ENCODE measurements at regions not wholly inside any gene's neighbourhood (a gene's known extent, or its start where the extent isn't known, plus 50 kb on each side); places are given as distances from the start of the nearest gene placed in this dataset.

DNA sequence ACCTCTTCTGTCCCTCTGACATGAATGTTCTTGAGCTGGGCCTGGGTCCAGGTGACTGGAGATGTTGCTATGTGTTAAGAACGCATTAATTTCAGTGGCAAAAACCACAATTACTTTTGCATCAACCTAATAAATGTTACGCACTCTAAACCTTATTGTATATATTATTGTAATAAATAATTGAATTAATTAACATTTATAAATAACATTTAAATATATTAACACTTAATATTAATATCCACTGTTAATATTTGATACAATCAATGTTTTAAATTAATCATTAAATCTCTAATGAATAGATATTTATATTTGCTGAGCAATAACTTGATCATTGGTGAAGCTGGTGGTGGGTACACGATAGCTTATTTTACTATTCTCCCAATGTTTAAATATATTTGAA is 97.4 kb downstream of the KCNF1 start:
- TF ChIP-seq, protein P1, sequence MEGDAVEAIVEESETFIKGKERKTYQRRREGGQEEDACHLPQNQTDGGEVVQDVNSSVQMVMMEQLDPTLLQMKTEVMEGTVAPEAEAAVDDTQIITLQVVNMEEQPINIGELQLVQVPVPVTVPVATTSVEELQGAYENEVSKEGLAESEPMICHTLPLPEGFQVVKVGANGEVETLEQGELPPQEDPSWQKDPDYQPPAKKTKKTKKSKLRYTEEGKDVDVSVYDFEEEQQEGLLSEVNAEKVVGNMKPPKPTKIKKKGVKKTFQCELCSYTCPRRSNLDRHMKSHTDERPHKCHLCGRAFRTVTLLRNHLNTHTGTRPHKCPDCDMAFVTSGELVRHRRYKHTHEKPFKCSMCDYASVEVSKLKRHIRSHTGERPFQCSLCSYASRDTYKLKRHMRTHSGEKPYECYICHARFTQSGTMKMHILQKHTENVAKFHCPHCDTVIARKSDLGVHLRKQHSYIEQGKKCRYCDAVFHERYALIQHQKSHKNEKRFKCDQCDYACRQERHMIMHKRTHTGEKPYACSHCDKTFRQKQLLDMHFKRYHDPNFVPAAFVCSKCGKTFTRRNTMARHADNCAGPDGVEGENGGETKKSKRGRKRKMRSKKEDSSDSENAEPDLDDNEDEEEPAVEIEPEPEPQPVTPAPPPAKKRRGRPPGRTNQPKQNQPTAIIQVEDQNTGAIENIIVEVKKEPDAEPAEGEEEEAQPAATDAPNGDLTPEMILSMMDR (IDR thresholded peaks at IDR 0.05) = no peak
- H3K27ac ChIP-seq = no peak overlapping the region
- ATAC-seq = no peak
- H3K36me3 ChIP-seq = no peaks in the 10 kb centered on the region
- H3K9me3 ChIP-seq = peaks cover 0 to 16% of the 10 kb centered on the region in 2 donors
- no peak overlapping the region for H3K4me3 ChIP-seq
- intact Hi-C loops (cut with DNase I) = no loop called here
- no peaks in the 10 kb centered on the region for H3K4me1 ChIP-seq
- peaks cover 0 to 9% of the 10 kb centered on the region in 2 donors for H3K27me3 ChIP-seq
- no peak for DNase-seq

DNA sequence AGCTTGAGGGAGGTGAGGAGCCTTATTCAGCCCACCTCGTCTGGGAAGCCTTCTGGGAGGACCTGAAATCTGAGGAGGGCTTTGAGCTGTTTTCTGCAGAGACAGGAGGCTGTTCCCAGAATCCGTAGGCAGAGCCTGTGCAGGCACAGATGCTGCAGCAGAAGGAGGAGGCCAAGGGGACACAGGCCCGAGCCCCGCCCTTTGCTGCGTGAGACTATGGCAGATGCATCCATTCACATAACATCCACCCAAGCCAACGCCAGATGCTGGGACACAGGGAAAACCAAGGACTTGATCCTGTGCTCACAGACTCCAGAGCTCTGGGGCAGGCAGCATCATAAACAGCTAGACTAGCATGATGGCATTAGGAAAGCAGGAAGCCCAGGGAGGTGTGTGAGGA is 98.2 kb downstream of the KCNF1 start:
- peaks cover 0 to 5% of the 10 kb centered on the region in 2 donors for H3K27me3 ChIP-seq
- TF ChIP-seq, protein P1 (IDR thresholded peaks at IDR 0.05) = no peak
- intact Hi-C loops (cut with DNase I) = no loop called here
- no peaks in the 10 kb centered on the region for H3K36me3 ChIP-seq
- no peak overlapping the region for H3K27ac ChIP-seq
- DNase-seq (no peak), ATAC-seq (no peak)
- no peak overlapping the region for H3K4me3 ChIP-seq
- peaks cover 0 to 16% of the 10 kb centered on the region in 2 donors for H3K9me3 ChIP-seq
- no peaks in the 10 kb centered on the region for H3K4me1 ChIP-seq

DNA sequence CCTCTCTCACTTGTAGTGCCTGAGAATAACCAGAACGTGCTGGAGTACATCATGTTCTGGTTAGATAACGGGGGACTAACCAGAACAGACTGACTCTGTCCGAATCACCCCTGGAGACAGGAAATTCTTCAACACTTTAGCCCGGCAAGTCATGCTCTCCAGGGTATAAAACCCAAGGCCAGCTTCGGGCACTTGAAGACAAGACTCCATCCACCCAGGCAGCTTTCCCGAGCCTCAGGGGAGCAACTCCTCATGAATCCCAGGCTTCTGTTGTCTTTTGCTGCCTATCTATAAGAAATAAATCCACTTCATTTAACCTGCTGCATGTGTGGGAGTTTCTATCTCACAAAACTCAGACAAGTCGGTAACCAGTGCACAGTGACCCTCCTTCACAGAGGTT is 99.6 kb downstream of the KCNF1 start:
- TF ChIP-seq, protein P1 (IDR thresholded peaks at IDR 0.05) = no peak
- Histone ChIP-seq H3K36me3 (no peaks in the 10 kb centered on the region), H3K27me3 (peaks cover 0 to 6% of the 10 kb centered on the region in 2 donors), H3K4me1 (no peaks in the 10 kb centered on the region), H3K27ac (no peak overlapping the region), H3K4me3 (no peak overlapping the region), H3K9me3 (peaks cover 0 to 16% of the 10 kb centered on the region in 2 donors)
- no peak for DNase-seq
- intact Hi-C loops (cut with DNase I) = no loop called here
- ATAC-seq = no peak

DNA sequence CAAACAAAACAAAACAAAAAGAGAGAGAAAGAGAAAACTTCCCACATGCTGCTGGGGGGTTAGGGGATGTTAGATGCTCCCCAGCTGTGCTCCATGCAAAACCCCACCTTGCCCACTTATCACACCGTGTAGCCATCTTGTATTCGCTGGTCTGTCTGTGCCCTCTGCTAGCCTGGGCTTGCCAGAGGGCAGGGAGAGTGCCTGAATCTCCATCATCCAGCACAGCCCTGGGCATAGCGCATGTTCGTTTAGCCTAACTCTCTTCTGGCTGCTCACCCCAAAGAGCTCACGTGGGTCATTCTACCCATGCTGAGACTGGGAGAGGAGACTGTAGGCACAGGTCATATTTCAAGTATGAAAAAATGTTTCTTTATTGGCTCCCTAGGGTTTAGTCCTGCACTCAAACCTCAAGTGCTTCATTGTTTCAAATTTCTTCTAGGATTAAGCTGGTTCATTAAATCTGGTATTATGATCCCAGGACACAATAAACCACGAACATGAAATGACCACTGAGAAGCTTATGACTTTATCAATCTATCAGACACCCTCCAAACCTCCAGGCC is 100.5 kb downstream of the KCNF1 start:
- Histone ChIP-seq H3K4me1 (no peaks in the 10 kb centered on the region), H3K27me3 (peaks cover 0 to 12% of the 10 kb centered on the region in 2 donors), H3K9me3 (peaks cover 0 to 16% of the 10 kb centered on the region in 2 donors), H3K27ac (no peak overlapping the region), H3K36me3 (no peaks in the 10 kb centered on the region), H3K4me3 (no peak overlapping the region)
- DNase-seq = no peak
- TF ChIP-seq, protein P1 (IDR thresholded peaks at IDR 0.05) = no peak
- intact Hi-C loops (cut with DNase I) = no loop called here
- no peak for ATAC-seq

DNA sequence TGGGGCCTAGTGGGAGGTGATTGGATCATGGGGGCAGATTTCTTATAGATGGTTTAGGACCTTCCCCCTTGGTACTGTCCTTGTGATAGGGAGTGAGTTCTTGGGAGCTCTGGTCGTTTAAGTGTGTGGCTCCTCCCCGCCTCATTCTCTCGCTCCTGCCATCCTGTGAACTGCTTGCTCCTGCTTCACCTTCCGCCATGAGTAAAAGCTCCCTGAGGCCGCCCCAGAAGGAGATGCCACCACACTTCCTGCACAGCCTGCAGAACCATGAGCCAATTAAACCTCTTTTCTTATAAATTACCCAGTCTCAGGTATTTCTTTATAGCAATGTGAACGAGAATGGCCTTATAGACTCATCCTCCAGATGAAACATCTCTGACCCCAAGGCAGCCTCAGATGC is 101.5 kb downstream of the KCNF1 start:
- ATAC-seq = no peak
- intact Hi-C loops (cut with DNase I) = no loop called here
- Histone ChIP-seq H3K27me3 (peaks cover 0 to 12% of the 10 kb centered on the region in 2 donors), H3K4me3 (no peak overlapping the region), H3K9me3 (peaks cover 0 to 20% of the 10 kb centered on the region in 2 donors), H3K36me3 (no peaks in the 10 kb centered on the region), H3K27ac (no peak overlapping the region), H3K4me1 (no peaks in the 10 kb centered on the region)
- TF ChIP-seq, protein P1 (IDR thresholded peaks at IDR 0.05) = no peak
- DNase-seq = no peak
